Mucosa of descending colon (tissue), 3 donors: ENCODE measurements at regions not wholly inside any gene's neighbourhood (a gene's known extent, or its start where the extent isn't known, plus 50 kb on each side); places are given as distances from the start of the nearest gene placed in this dataset.

Experiments
- ATAC-seq: fragments of 200-7000 bp; cut with Tn5 transposase; one replicate; pipeline ENCODE4 v1.9.1; 2020; ENCODE audit warnings: mild to moderate bottlenecking, moderate library complexity
- DNase-seq, 3 donors: peaks; one replicate each; pipeline ENCODE4 v3.0.0-alpha.2; 2020
- H3K36me3 ChIP-seq: fragments of 200-600 bp; one replicate; pipeline ENCODE4 v1.8.0; 2021; ENCODE audit warnings: low read depth, mild to moderate bottlenecking
- H3K4me1 ChIP-seq: fragments of 200-600 bp; one replicate; pipeline ENCODE4 v1.8.0; 2021; ENCODE audit warnings: low read depth, mild to moderate bottlenecking
- H3K4me3 ChIP-seq: fragments of 200-600 bp; one replicate; pipeline ENCODE4 v1.8.0; 2021; ENCODE audit warnings: mild to moderate bottlenecking
- H3K9me3 ChIP-seq: fragments of 200-600 bp; one replicate; pipeline ENCODE4 v1.8.0; 2021; ENCODE audit warnings: mild to moderate bottlenecking
- CTCF ChIP-seq: fragments of 200-600 bp; IDR thresholded peaks from one replicate; pipeline ENCODE4 v1.8.0; 2022; ENCODE audit warnings: antibody characterized with exemption, mild to moderate bottlenecking
- intact Hi-C, 2 donors: fragments of 100-400 bp; cut with DNase I in 1 of 2; cut with micrococcal nuclease in 1 of 2; formaldehyde crosslinking; loops; one replicate each; pipeline versions ENCODE4 v1.11.0 to v1.11.1; 2022; cut with DNase I, micrococcal nuclease
- donor health status: DM: no; HTN: no; CAD: no; lungs with moderate emphysema.
- donor health status: DM: no; HTN: no; CAD: no.
- donor health status: DM: no; HTN: yes; CAD: no.

- no peak for TF ChIP-seq CTCF
- intact Hi-C loops: no loop called here
- Histone ChIP-seq H3K4me3 (no peak overlapping the region), H3K36me3 (no peaks in the 10 kb centered on the region), H3K4me1 (no peaks in the 10 kb centered on the region), H3K9me3 (no peaks in the 10 kb centered on the region)
- no peak for ATAC-seq
- DNase-seq: no peak
Measured at GRCh38 chr20:56798634-56799033, 169.5 kb downstream of the TFAP2C start.

- TF ChIP-seq CTCF: no peak
- Histone ChIP-seq H3K4me3 (no peak overlapping the region), H3K4me1 (no peaks in the 10 kb centered on the region), H3K9me3 (no peaks in the 10 kb centered on the region), H3K36me3 (no peaks in the 10 kb centered on the region)
- intact Hi-C loops: no loop called here
- ATAC-seq: no peak
- DNase-seq: no peak
Measured at GRCh38 chr20:56799187-56799586, 170.1 kb downstream of the TFAP2C start.

- no peak for TF ChIP-seq CTCF
- DNase-seq (no peak), ATAC-seq (no peak)
- intact Hi-C loops: no loop called here
- Histone ChIP-seq H3K36me3 (no peaks in the 10 kb centered on the region), H3K4me3 (no peak overlapping the region), H3K9me3 (no peaks in the 10 kb centered on the region), H3K4me1 (no peaks in the 10 kb centered on the region)
Measured at GRCh38 chr20:56800088-56800487, 171.0 kb downstream of the TFAP2C start.

- Histone ChIP-seq H3K36me3 (no peaks in the 10 kb centered on the region), H3K4me3 (no peak overlapping the region), H3K9me3 (no peaks in the 10 kb centered on the region), H3K4me1 (no peaks in the 10 kb centered on the region)
- DNase-seq (no peak), ATAC-seq (no peak)
- TF ChIP-seq CTCF: no peak
- intact Hi-C loops: no loop called here
Measured at GRCh38 chr20:56801971-56802755, 173.1 kb downstream of the TFAP2C start.

DNA sequence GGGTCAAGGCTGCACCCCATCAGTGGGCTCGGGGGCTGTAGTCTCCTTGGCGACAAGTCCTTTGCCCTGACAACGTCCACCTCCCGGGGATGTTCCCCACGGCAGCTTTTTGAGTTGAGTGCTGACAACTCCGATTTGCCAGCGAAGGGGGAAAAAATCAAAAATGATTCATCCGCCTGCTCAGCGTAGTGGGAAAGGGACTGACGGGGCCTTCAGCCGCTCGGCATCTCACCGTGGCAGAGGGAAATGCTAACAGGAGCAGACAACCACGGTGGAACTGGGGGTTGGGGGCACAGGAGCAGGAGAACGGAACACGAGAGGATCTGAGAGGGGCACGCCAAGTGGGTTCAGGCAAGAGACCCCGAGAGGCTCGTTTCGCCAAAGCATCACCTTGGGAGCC, 173.7 kb downstream of the TFAP2C start:
- H3K4me3 ChIP-seq: no peak overlapping the region
- no peaks in the 10 kb centered on the region for H3K4me1 ChIP-seq
- intact Hi-C loops: no loop called here
- H3K9me3 ChIP-seq: no peaks in the 10 kb centered on the region
- no peak for DNase-seq
- no peaks in the 10 kb centered on the region for H3K36me3 ChIP-seq
- ATAC-seq: no peak
- no peak for TF ChIP-seq CTCF

DNA sequence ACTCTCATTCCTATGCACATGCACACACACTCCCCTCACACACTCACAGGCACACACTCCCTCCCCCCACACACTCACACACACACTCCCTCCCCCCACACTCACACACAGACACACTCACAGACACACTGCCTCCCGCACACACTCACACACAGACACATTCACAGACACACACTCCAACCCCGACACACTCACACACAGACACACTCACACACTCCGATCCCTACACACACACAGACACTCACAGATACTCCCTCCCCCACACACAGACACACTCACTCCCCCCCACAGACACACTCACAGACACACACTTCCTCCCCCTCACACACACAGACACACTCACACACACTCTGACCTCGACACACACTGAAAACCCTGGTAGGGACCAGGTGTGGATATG, 176.2 kb downstream of the TFAP2C start:
- intact Hi-C loops: no loop called here
- no peak for ATAC-seq
- no peak for TF ChIP-seq CTCF

More for the DNA sequence above, 176.2 kb downstream of the TFAP2C start:
- no peaks in the 10 kb centered on the region for H3K9me3 ChIP-seq
- no peaks in the 10 kb centered on the region for H3K36me3 ChIP-seq
- H3K4me3 ChIP-seq: no peak overlapping the region
- DNase-seq: no peak
- peaks cover 3% of the 10 kb centered on the region for H3K4me1 ChIP-seq
